ENCODE measurements at regions not wholly inside any gene's neighbourhood (a gene's known extent, or its start where the extent isn't known, plus 50 kb on each side); places are given as distances from the start of the nearest gene placed in this dataset.
A peak's percentile ranks its signal among the peaks of the same experiment; 100 is the strongest.

DNA sequence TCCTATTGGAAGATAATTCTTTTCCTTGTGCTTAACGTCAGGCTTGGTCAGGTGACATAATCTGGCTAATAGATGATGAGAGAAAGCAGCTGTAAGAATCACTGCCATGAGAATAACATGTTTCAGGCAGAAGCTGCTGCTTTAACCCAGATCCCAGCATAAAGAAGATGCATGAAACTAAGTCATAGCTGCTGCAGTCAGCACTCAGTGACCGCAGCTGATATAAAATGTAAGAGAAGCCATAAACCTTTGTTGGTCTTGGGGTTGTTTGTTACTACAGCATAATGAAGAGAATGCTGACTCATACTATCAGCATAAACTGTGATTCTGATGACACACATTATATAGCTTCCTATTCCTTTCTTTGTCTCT, 274.3 kb upstream of the TRIB2 start:
- peak overlapping the region; percentile 90 for H3K27ac ChIP-seq
- TF ChIP-seq, protein P1, sequence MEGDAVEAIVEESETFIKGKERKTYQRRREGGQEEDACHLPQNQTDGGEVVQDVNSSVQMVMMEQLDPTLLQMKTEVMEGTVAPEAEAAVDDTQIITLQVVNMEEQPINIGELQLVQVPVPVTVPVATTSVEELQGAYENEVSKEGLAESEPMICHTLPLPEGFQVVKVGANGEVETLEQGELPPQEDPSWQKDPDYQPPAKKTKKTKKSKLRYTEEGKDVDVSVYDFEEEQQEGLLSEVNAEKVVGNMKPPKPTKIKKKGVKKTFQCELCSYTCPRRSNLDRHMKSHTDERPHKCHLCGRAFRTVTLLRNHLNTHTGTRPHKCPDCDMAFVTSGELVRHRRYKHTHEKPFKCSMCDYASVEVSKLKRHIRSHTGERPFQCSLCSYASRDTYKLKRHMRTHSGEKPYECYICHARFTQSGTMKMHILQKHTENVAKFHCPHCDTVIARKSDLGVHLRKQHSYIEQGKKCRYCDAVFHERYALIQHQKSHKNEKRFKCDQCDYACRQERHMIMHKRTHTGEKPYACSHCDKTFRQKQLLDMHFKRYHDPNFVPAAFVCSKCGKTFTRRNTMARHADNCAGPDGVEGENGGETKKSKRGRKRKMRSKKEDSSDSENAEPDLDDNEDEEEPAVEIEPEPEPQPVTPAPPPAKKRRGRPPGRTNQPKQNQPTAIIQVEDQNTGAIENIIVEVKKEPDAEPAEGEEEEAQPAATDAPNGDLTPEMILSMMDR (conservative IDR thresholded peaks at IDR 0.05), result no peak

DNA sequence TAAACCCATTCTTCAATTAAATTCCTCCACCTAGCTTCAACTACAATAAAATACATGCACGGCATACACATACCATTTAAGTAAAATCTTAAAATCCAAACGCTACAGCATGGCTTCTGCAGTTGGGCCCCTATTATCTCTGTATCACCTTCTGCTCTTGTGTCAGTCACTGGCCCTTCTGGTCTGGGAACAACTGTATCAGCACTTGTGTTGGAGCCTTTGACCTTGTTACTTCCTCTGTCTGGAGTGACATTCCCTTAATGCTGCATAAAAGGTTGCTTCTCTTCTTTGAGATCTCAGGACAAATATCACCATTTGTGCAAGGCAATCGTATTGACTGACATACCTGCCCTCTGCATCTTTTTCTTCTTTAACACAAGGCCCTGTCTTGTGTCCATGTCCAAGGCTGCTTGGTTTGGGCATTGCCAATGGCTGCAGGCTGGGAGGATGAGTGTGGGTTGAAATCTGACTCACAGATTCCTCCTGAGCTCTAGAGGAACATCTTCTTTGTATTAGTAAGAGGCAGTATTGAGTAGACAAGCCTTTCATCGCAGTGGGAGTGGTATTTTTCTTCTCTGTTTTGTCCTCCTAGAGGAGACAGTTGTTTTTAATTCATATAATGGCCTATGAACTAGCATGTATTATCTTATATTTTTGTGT, 267.8 kb upstream of the TRIB2 start:
- TF ChIP-seq, protein P1 (conservative IDR thresholded peaks at IDR 0.05), result no peak
- H3K27ac ChIP-seq, result no peak overlapping the region

DNA sequence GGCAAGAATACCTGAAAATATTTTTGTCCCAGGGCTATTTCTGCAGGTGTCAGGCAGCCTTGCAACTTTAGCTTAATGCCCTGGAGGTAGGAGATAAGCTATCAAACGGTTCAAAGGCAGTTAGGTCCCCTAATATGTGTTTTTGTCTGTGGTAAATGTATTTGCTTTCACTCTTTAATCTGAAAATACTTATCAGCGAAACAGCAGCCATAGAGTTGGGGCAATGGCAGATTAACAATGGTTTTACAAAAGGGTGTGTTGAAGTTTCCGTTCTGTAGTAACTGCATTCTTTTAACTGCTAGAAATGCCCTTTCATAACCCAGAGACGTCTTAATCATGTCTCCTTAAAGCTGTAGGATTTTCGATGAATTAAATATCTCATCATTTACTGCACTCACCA, 265.0 kb upstream of the TRIB2 start:
- TF ChIP-seq, protein P1 (conservative IDR thresholded peaks at IDR 0.05), result no peak
- no peak overlapping the region for H3K27ac ChIP-seq

DNA sequence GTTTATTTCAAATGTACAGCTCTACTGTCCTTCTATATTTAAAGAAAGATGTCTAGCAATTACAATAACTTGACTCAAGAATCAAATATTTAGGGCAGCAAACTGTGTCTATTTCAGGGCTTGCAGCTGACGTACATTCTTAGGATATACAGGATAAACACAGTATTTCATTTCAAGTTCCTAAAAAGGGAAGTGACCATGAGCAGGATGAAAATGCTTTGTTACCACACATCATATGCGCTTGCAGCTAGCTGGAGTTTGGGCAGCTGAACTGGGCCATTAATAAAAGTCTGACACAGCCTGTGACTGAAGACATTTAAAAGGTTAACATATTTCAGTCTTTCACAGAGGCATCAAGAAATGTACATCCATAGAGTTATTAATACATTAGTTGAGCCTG, 264.6 kb upstream of the TRIB2 start:
- H3K27ac ChIP-seq, result no peak overlapping the region
- TF ChIP-seq, protein P1 (conservative IDR thresholded peaks at IDR 0.05), result no peak

GRCh38 chr2:12453731-12454130, 263.0 kb upstream of the TRIB2 start:
- no peak overlapping the region for H3K27ac ChIP-seq
- TF ChIP-seq, protein P1 (conservative IDR thresholded peaks at IDR 0.05), result no peak

DNA sequence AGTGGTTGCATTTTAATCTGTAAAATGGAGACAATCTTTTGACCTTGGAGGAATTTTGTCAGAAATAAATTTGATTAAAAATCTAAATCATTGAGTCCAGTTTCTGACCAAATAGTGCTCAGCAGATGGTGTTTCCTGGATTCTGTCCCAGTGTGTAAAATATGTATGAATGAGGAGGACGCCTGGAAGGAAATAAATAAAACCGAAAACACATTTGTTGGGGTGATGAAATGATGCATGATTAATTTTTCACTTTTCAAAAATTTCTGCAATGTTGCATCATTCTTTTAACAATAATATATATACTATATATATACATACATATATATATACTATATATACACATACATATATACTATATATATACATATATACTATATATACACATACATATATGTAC, 261.1 kb upstream of the TRIB2 start:
- no peak overlapping the region for H3K27ac ChIP-seq
- TF ChIP-seq, protein P1 (conservative IDR thresholded peaks at IDR 0.05), result no peak

DNA sequence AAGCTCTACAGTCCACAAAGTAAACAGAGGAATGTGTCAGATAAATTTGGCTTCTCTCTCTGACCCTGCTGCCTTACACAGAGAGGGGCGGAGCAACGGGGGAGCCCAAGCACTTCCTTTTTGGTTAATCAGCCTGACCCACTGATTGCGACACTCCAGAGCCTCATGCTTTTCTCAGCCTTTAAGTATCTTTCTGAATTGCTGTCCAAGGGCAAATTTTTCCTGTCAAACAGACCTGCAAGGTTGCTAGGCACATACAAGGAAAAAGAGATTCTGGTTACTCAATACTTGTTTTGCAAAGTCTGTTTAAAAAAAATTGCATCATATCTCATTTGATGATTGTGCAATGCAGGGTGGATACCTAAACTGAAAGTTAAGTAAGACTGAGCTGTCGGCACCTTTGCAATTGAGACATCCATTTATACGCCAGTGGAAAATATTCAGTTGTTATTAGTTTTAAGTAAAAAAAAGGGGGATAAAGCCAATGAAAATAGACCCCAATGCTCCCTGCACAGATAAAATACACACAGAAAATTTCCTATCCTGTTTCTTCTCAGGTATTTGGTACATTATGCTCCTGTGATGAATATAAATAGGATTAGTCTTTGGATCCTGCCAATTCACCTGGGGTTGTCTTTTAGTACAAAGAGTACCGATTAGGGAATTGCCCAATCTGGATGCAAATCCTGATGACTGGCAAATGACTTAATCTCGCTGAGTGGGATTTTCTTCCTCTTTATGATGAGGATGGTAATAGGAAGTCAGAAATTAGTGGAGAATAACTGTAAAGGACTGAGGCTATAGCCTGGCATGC, 260.2 kb upstream of the TRIB2 start:
- no peak overlapping the region for H3K27ac ChIP-seq
- TF ChIP-seq, protein P1 (conservative IDR thresholded peaks at IDR 0.05), result no peak
